ENCODE measurements at regions not wholly inside any gene's neighbourhood (a gene's known extent, or its start where the extent isn't known, plus 50 kb on each side); places are given as distances from the start of the nearest gene placed in this dataset.

GRCh38 chr2:228263156-228263555 lies 81.7 kb upstream of the SPHKAP start:
- TF ChIP-seq CTCF (conservative IDR thresholded peaks at IDR 0.05 in 1 of 2, IDR thresholded peaks at IDR 0.05 in 1 of 2; ENCODE audit: low read depth in 1 of 2, low read length in 2 of 2), result no peak
- TF ChIP-seq EZH2 (IDR thresholded peaks at IDR 0.05; ENCODE audit: low read length, missing control alignments), result no peak
